ENCODE measurements at regions not wholly inside any gene's neighbourhood (a gene's known extent, or its start where the extent isn't known, plus 50 kb on each side); places are given as distances from the start of the nearest gene placed in this dataset.

DNA sequence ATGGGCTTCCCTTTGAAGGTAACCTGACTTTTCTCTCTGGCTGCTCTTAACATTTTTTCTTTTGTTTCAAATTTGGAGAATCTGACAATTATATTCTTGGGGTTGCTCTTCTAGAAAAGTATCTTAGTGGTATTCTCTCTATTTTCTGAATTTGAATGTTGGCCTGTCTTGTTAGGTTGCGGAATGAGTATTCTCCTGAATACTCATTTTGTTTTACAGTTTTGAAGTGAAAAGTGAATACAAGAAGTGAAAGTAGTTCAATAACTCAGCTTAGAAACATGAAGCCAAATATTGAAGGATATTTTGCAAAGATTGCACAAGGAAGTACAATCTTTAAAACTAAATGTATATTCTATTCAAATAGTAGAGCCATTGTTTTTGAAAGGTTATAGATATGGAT lies 120.2 kb upstream of the MAP3K4 start:
- Histone ChIP-seq H3K9me1 (replicated peaks; ENCODE audit: control insufficient read depth, extremely low read depth, insufficient read depth, low read length) (no peaks in the 10 kb centered on the region), H3K4me3 (replicated peaks in 1 of 3; ENCODE audit: insufficient read depth in 1 of 3, low read depth in 1 of 3, low read length in 3 of 3) (no peak overlapping the region), H3K9ac (replicated peaks; ENCODE audit: extremely low read depth, insufficient read depth, low read length) (no peak overlapping the region), H2AFZ (ENCODE audit: low read depth, low read length) (no peak overlapping the region), H3K27ac (ENCODE audit: insufficient read depth, low read depth, low read length) (no peak overlapping the region), H3K4me1 (ENCODE audit: control insufficient read depth, extremely low read depth, insufficient read depth, low read length) (no peaks in the 10 kb centered on the region), H3K27me3 (ENCODE audit: control insufficient read depth in 2 of 2, insufficient read depth in 2 of 2, low read length in 2 of 2) (no peaks in the 10 kb centered on the region), H3K36me3 (ENCODE audit: control insufficient read depth in 2 of 2, extremely low read depth in 1 of 2, insufficient read depth in 2 of 2, low read length in 2 of 2) (no peaks in the 10 kb centered on the region), H4K20me1 (replicated peaks; ENCODE audit: control insufficient read depth, extremely low read depth, insufficient read depth, low read length) (no peaks in the 10 kb centered on the region), H3K79me2 (ENCODE audit: control insufficient read depth, insufficient read depth, low read length) (no peaks in the 10 kb centered on the region), H3K9me3 (replicated peaks; ENCODE audit: control insufficient read depth, insufficient read depth, low read length) (no peaks in the 10 kb centered on the region), H3K4me2 (ENCODE audit: insufficient read depth, low read length) (no peak overlapping the region)
- intact Hi-C loops (cut with micrococcal nuclease) (no loop called here), dilution Hi-C loops (cut with MboI; ENCODE audit: extremely low pct_ligation_motif_present, low sequenced_read_pairs) (no loop called here)
- ChIA-PET POLR2A (no interaction called here), CTCF (no interaction called here)
- TF ChIP-seq POLR2A (IDR thresholded peaks at IDR 0.05; ENCODE audit: low read depth, low read length) = no peak
- DNase-seq (ENCODE audit: low read depth, low spot score) = no peak
- FAIRE-seq = no peak
- no TSS peak for BruUV-seq (replicated peaks)

DNA sequence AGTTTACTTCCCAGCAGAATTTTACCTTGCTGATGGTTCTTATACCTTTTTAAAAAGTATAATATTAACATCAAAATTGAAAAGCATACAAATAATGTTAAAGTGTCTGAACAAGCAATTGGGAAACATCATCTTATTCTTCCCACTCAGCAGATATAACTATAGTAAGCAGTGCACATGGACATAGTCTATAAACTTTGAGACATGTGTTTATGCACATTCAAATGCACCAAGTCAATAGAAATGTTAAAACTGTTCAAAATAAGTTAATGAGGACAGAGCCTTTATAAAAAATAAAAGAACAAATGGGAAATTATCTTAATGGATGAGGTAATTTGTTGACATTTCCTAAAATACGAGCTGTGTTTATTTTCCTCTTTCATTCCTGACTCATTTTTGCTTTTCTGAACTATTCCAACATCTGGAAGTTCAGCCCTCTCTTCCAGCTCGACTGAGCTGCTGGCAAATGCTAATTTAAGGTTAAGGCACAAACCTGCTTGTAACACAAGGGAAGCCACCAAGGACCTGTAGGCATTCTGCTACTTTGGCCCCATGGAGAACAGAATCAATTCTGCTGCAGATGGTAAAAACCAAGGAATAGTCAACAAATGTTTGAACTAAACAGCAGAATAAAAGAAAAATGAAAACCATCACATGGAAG lies 110.3 kb upstream of the MAP3K4 start:
- Histone ChIP-seq H3K79me2 (ENCODE audit: control insufficient read depth, insufficient read depth, low read length) (no peaks in the 10 kb centered on the region), H3K4me3 (replicated peaks in 1 of 3; ENCODE audit: insufficient read depth in 1 of 3, low read depth in 1 of 3, low read length in 3 of 3) (no peak overlapping the region), H3K4me2 (ENCODE audit: insufficient read depth, low read length) (no peak overlapping the region), H3K4me1 (ENCODE audit: control insufficient read depth, extremely low read depth, insufficient read depth, low read length) (no peaks in the 10 kb centered on the region), H3K9me1 (replicated peaks; ENCODE audit: control insufficient read depth, extremely low read depth, insufficient read depth, low read length) (no peaks in the 10 kb centered on the region), H2AFZ (ENCODE audit: low read depth, low read length) (no peak overlapping the region), H3K9ac (replicated peaks; ENCODE audit: extremely low read depth, insufficient read depth, low read length) (no peak overlapping the region), H3K27ac (ENCODE audit: insufficient read depth, low read depth, low read length) (no peak overlapping the region), H3K9me3 (replicated peaks; ENCODE audit: control insufficient read depth, insufficient read depth, low read length) (no peaks in the 10 kb centered on the region), H3K36me3 (ENCODE audit: control insufficient read depth in 2 of 2, extremely low read depth in 1 of 2, insufficient read depth in 2 of 2, low read length in 2 of 2) (no peaks in the 10 kb centered on the region), H3K27me3 (ENCODE audit: control insufficient read depth in 2 of 2, insufficient read depth in 2 of 2, low read length in 2 of 2) (no peaks in the 10 kb centered on the region), H4K20me1 (replicated peaks; ENCODE audit: control insufficient read depth, extremely low read depth, insufficient read depth, low read length) (no peaks in the 10 kb centered on the region)
- TF ChIP-seq FOS (IDR thresholded peaks at IDR 0.05; ENCODE audit: borderline replicate concordance, insufficient read depth, low read length) (no peak), JUN (IDR thresholded peaks at IDR 0.05; ENCODE audit: borderline replicate concordance, insufficient read depth, insufficient read length, low read depth) (no peak)
- CTCF ChIA-PET = no interaction called here
- intact Hi-C loops (cut with micrococcal nuclease) = no loop called here
- no peak for FAIRE-seq
- BruUV-seq (replicated peaks) = no TSS peak
- POLR2A ChIA-PET = no interaction called here
- dilution Hi-C loops (cut with MboI; ENCODE audit: extremely low pct_ligation_motif_present, low sequenced_read_pairs) = no loop called here
- DNase-seq (ENCODE audit: low read depth, low spot score) = no peak

Measured in endothelial cell of umbilical vein (primary cell).